ENCODE measurements at regions not wholly inside any gene's neighbourhood (a gene's known extent, or its start where the extent isn't known, plus 50 kb on each side); places are given as distances from the start of the nearest gene placed in this dataset.

DNA sequence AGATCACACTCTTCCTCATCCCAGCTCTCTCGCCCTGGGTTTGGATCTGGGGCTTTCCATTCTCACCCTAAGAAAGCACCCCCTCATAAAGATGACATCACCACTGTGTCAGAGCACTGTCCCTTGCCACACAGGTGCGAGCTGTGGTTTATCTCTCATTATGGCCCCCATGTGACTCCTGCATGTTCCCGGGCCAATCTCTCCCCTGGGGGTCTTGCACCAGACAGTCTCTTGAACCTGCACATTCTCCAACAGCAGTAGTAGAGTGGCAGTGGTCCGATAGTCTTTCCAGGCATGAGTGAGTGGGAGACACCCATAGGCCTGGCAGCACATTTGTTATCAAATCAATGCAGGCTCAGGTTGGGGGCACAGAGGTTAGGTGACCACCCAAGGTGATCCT, 130.5 kb downstream of the HRH4 start:
- TF ChIP-seq ARID4B (CRISPR knock-in tag; IDR thresholded peaks at IDR 0.05; ENCODE audit: borderline replicate concordance) = no peak
- TF ChIP-seq TEAD4 (CRISPR knock-in tag; IDR thresholded peaks at IDR 0.05) = no peak
- no peak for TF ChIP-seq CTCF (IDR thresholded peaks at IDR 0.05)
- no peak for TF ChIP-seq HMGXB4 (CRISPR knock-in tag; IDR thresholded peaks at IDR 0.05)
- no peak for TF ChIP-seq GRHL2 (CRISPR knock-in tag; IDR thresholded peaks at IDR 0.05; ENCODE audit: insufficient replicate concordance, severe bottlenecking)
- TF ChIP-seq MAX (CRISPR knock-in tag; IDR thresholded peaks at IDR 0.05) = no peak
- no peak for TF ChIP-seq AR (CRISPR knock-in tag; IDR thresholded peaks at IDR 0.05)
- no peak for TF ChIP-seq SP1 (CRISPR knock-in tag; conservative IDR thresholded peaks at IDR 0.05)
- TF ChIP-seq CREM (CRISPR knock-in tag; IDR thresholded peaks at IDR 0.05) = no peak

Data from WTC11 (cell line).